ENCODE measurements at regions not wholly inside any gene's neighbourhood (a gene's known extent, or its start where the extent isn't known, plus 50 kb on each side); places are given as distances from the start of the nearest gene placed in this dataset.

DNA sequence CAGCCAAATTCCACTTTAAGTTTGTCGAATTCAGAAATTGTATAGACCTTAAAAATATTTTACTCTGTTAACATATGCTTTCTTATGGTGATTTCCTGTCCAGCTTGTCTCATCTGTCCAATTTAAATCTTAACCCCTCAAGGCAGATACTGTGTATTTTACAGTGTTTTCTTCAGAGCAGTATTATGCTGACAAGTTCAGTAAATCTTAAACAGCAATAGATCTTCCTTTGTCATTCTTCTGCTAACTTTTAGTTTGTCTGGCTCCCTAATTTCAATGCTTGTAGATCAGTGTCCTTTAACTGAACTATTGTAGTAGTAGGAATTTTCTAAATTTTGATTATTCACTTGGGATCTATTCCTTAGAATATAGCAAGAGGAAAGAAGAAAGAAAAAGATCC is 52.8 kb upstream of the MEIS1 start:
- no peak for DNase-seq (ENCODE audit: low read depth)

DNA sequence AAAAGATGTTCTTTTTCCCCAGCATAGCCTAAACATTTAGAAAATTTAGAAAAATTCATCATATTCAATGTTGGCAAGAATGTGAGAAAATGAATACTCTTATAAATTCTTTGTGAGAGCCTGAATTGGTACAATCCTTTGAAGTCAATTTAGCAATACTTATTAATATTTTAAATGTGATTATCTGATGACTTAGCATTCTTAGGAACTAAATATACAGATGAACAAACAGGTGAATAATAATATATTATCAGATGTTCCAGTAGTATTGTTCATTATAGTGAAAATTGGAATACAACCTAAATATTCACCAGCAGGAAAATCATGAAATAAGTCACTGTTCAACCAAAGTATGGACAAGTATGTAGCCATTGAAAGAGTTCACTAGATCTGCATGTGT is 55.5 kb upstream of the MEIS1 start:
- DNase-seq (ENCODE audit: low read depth): no peak

DNA sequence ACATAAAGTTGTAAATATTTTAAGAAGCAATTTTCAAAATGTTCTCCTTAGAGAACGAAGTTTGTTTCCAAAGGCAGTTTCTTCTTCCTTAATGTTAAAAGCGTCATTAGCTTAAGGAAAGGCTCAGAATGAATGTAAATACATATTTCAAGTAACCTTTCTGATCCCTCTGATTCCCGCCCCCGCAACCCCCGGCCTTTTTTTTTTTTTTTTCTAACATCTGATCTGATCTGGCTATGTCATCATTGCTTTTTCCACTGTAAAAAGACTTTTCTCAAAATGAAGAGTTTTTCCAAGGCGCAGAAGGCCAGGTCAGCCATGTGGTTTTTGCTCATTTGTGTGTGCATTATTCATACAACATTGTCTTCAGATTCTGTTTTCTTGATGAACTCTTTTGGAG is 57.1 kb upstream of the MEIS1 start:
- no peak for DNase-seq (ENCODE audit: low read depth)

DNA sequence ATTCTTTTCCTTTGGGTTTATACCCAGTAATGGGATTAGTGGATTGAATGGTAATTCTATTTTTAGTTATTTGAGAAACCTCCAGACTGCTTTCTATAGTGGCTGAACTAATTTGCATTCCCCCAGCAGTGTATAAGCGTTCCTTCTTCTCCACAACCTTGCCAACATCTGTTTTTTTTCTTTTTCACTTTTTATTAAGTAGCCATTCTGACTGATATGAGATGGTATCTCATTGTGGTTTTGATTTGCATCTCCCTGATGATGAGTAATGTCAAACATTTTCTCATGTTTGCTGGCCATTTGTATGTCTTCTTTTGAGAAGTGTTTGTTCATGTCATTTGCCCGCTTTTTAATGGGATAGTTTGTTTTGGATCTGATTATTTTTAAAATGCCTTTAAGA is 64.1 kb upstream of the MEIS1 start:
- no peak for DNase-seq (ENCODE audit: low read depth)

DNA sequence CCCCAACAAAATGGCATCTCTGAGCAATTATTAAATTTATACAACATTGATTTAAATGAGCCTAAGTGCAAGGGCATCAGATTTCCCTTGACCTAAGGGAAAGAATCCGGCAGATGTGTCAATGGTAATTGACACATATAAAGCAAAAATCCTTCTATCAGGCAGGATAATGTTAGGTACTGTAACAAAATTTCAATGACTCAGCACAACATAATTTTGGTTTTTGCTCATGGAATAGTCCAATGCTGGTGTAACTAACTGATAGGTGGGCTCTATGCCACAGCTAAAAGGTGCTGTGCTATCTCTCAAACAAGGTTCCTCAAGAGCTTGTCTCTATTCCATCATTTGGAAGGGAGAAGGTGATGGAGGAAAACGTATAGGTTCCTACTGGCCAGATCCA is 68.3 kb upstream of the MEIS1 start:
- DNase-seq (ENCODE audit: low read depth): no peak

DNA sequence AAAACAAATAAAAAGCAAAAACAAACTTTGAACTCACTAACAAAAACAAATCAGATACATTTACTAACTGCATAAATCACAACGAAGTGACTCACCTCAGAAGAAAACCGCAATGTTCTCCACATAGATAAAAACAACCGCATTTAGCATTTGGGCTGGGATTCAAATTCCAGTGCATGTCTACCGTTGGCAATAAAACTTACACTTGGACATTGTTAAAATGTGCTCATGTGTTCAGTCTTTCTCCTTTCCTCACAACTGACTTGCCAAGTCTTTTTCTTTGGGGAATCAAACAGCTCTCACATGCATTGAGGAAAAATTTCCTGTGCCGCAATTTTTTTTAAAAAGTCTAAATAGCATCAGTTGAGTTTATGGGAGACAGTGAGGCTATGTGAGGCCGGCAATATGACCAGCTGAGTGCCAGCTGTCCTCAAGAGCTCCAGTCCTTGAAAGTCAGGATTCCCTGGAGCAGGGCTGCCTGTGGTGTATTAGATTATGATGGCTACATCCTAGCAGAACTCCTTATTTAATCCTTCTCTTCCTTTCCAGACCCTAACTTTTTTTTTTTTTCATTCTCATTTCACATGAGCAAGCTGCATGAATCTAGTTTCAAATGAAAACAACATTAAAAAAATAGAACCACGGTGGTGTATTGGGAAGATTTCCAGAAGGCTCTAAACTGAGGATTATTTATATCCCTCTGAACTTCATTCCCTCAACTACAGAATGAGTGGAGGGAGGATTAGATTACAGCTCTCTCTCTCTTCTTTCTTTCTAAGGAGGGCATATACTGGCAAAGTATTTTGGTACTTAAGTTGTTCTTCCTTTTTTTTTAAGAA is 70.2 kb upstream of the MEIS1 start:
- no peak for DNase-seq (ENCODE audit: low read depth)

DNA sequence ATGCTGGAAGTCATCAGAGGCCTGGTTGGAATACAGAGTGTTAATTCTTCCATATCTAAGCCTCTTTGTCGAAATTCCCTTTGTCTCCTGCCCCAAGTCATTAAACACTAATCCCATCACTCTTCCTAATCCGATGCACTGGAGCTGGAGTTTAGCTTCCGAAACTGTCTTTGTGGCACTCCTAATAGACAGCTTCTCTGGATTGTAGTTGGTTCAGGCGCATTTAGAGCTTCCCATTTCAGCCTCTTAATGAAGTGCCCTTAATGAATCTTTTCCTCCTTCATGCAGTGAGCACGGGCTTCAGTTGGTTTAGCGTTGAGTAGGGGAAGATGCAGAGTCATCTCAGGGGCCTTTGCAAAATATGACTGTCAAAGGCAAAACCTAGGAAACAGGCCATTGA is 72.2 kb upstream of the MEIS1 start:
- DNase-seq (ENCODE audit: low read depth): no peak

DNA sequence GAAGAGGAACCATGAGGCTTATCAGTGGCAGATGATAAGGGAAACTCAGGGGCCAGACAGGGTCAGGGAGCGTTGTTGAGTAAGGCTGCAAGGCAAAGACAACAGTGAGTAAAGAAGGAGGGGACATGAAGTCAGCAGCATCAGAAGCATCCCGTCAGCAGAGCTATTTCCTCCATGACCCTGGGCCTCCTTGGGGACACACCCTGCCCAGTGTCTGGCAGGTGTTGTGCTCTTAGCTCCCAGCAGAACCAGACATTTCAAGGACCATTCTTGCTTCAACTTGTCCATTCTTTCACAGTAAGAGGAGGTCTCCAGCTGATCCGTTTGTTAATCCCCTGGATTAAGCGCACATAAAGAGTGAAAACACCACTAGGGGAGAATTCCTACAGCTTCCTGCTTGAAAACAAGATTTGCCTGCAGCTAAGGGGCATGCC is 88.7 kb upstream of the MEIS1 start:
- DNase-seq (ENCODE audit: low read depth): no peak

DNA sequence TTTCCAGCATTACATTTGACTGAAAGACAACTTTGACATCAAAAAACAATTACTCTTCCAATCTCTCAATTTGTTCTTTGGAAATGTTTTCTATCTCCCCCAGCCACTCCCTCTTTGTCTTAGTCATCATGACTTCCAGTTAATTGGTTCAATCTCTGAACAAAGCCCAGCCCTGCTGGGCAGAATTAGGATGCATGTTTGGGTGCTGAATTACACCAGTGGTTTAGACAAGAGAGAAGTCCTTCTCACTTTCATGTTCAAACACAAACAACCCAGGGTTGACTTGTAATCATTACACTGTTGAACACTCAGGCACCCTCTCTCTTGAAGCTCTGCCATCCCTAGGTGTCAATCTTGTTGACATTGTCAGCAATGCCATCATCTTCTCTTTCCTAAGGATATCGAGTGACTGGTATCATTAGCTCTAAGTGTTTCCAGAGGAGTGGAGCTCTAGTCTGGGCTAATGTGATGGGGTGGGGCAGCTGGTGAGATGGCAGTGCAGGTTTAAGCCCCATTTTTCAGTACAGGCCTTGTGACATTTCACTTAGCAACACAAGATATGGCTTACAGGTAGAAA is 90.8 kb upstream of the MEIS1 start:
- no peak for DNase-seq (ENCODE audit: low read depth)

DNA sequence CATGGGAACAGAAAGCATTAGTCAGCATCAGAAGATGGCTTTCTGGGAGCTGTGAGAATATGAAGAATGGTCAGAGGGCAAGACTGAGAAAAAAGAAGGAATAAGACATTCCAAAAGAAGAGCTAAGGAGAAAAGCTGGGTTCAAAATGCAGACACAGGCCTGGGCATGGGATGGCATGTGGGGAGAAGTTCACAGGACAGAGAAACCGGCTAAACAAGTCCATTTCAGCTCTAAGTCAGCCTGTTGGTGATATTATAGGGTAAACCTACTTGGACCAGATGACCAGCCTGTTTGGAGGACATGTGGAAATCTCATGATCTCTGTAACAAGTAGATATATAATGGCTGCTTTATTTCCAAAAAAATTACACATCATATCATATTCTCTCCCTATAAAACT is 91.7 kb upstream of the MEIS1 start:
- no peak for DNase-seq (ENCODE audit: low read depth)

DNA sequence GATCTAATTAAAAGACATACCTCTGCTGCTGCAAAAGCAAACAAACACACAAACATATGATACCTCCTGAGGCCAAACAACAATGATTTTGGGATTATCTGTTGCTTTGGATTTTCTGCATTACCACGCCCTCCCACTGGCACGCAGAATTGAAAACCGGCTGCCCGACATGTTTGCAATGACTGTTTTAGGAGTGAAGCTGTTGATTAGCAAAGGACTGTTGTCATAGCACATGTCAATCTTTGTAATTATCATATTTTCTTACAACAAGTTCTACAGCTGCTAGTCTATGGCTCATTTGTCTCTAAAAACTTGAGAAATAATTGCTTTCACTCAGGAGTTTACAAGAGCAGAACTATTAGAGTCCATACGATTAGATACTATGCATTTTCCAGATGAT is 94.4 kb upstream of the MEIS1 start:
- DNase-seq (ENCODE audit: low read depth): no peak

DNA sequence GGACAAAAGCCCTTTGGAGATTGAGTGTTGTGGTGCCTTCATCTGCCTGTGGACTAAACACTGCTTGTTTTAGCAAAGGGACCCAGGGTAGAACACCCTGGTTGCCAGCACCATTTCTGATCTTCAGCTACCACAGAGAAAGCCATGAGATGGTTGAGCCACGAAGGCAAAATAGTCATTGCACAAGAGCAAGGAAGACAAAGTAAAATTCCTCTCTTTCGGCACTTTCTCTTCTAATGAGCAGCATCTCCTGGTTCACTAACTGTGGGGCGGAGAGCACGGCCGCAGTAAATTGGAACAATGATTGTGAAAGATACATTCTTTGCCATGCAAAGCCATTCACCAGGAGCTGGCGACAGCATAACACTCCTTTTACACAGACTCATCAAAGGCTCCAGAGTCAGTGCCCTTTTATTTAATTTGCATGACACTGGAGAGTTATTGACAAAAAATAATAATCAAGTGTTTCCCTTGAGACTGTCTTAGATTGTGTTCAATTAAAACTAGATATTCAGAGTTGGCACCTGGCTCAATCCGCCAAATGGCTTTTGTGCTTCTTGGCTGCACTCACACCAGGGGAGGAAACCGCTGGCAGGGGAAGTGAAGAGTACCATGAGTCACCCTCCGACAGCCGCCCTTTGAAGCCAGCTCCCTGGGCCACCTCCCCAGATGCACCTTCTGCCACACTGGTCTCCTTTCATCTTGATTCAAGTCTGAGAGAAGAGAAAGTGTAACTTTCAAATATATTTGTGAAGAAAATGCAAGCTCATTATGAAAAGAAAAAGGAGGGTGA is 100.5 kb upstream of the MEIS1 start:
- no peak for DNase-seq (ENCODE audit: low read depth)

DNA sequence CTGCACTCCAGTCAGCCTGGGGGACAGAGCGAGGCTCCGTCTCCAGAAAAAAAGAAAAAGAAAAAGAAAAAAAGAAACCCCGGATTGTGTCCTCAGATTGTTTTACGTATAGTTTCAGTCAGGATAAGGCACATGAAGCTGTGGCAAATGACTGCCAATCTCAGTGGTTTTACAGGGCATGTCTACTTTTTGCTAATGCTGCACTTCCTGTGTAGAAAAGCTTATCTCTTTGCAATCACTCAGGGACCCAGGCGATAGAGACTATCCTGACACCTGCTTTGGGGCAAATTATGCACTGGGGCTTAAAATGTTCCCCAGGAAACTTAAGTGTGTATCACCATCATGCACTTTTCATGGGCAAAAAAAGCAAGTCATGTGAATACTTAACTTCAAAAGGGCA is 103.7 kb upstream of the MEIS1 start:
- DNase-seq (ENCODE audit: low read depth): no peak

DNA sequence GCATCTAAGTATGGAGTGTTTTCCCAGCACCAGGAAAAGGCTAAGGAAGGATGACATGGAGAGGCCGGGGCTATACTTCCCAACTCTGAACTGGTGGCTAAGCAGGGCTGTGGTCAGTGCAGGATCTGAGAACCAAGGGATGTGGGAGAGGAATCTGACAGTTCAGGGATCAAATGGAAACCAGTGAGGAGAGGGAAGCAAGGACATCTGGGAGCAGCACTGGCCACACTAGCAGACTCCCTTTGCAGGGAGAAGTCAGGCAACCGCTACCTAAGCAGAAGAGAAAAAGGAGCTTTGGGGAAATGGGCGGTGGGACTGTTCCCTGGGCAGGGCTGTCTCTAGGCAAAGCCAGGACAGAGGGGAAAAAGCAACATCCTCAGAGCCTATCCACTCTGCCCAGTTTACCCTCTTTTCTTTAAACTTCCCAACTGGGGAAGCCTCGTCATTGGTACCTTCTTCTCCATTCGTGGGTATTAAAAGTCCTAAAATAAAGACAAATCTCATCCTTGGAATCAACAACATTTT is 105.8 kb upstream of the MEIS1 start:
- DNase-seq (ENCODE audit: low read depth): no peak

DNA sequence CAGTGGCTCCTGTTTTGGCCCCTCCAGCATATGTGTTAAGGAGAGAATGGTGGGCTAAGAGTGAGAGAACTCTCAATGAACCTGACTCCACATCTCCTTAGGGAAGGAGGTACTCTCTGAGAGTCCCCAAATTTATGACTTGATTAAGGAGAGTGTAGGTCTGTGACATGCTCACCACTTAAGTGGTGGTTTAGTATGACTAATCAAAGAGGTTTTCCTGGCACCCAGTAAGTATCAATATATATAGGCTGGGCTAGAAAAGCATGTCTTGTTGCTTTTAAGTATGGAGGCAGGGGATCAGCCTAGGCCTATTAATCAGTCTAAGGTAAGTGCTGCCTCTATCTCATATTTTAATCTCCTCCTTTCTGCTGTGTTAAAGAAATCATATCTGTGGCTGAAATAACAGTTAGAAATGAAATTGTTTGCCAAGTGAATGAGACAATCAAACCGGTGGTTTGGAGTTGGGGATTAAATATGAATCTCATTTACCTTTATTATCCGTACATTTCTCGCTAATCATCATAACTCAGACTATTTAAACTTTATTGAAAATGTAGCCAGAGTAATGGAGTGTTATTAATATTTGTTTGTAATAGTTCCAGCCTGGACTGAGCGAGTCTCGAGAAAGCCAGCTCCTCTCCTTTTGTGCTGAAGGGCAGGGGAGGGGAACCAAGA is 107.7 kb upstream of the MEIS1 start:
- DNase-seq (ENCODE audit: low read depth): no peak

DNA sequence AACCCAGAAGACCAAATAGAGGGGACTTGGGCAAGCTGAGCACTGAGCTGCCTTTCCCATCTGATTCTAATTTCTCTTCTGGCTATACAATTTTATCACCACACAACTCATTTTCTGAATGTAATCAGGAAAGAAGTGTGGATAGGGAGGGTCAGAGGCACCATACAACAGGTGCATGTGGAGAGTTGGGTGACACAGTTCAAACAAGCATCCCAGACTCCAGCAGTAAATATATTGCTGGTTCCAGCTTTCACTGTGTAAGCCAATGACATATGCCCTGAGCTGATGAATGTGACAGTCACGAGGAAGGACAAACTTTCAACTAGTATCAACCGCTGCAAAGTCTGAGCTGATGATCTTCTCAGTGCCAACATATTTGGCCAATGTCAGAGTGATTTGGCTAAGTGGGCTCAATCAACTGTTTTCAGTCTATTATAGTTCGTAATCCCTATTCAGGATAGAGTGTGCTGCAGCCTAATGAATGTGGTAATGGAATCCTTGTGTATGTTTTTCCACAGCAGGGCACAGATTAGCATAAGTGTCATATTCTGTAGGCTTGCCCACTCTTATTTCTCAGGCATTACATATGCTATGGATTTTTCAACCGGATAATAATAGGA is 109.9 kb upstream of the MEIS1 start:
- DNase-seq (ENCODE audit: low read depth): no peak

DNA sequence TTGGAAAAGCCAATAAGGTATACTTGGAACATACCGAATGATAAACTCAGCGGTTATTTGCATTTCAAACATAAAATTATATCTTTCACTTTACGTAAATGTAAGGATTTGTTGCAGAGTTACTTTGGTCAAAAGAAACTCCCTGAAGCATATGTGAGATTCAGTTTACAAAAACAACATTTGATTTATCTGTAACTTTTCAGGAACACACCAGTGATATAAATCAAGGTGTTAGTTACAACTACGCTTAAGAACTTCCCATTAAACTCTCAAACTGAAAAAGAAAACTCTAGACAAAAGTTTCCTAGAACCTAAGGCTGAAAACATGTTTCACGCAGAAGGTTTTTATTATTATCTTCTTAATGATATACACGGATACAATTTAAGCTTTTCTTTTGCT is 110.6 kb upstream of the MEIS1 start:
- DNase-seq (ENCODE audit: low read depth): no peak

DNA sequence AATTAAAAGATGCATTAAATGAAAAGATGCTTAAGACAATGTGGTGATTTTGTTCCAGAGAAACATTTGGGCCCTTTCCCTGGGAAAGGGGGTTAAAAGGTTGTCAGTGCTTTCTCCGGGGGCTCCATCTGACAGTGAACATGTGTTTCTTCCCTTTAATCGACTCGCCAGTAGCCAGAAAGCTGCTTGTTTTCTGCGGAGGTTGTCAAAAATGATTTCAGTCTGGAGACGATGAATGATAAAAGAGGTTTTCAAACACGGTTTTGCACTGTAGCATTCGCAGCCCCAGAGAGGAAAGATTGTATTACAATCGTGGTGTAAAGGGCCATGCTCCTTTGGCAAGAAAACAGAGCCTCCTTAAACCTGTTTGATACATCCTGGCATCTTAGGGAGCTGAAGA is 111.5 kb upstream of the MEIS1 start:
- no peak for DNase-seq (ENCODE audit: low read depth)

DNA sequence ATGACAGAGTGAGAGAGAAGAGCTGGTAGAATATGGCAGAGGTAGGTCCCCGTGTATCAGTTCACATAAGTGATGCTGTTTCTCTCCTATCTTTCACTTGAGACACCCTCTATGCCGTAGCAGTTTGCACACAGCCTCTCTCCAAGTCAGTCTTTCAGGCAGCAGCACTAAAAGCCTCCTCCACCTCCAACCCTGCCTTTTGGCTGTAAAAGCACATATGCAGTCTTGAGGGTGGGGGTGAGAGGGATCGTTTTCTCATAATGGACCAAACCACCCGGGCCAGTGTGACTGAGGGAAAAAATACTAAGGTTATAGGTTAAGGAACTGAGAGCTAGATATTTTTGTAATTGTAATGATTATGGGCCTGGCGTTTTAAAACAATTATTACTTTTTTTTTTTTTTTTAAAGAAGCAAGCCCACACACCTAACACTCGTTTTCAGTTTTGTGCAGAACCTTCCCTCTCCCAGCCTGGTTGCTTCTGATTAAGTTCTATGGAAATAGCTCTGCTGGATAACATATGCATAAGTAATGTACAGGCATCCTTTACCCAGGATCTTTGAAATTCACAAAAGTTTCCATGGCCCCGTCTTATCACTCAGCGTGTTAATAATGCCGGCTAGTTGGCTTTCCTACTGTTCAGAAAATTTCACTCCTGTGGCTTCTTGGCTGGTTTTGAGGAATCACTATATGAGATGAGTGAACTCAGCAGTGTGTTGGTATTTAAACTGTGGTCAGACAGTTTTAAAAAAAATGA is 112.2 kb upstream of the MEIS1 start:
- DNase-seq (ENCODE audit: low read depth): no peak

DNA sequence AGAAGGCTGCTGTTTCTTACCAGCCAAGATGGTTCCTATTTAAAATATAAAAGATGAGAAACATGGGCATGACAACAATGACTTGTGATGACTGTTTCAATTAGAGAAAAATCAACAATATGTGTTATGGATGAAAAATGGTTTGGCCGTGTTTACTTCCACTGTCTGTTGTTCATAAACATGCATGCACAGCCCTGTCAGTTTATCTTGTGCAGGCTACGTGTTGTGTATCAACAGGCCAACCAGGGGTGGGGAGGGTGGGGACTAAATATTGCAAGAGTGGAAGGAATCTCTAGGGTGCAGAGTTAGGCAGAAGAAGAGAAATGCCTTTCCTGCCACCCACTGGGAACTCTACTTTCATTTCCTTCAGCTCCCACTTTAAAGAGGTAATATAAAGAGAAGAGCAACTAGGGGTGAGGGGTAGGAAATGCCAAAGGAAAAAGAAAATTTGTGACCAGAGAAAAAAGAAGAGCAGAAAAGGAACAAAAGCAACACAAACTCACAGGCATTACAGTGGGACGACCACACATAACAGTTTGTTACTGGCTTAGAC is 116.8 kb upstream of the MEIS1 start:
- no peak for DNase-seq (ENCODE audit: low read depth)

Measured in activated T-cell treated with anti-CD3 and anti-CD28 coated beads for 48 hours (primary cell).